Spleen (tissue), 7 donors: ENCODE measurements at regions not wholly inside any gene's neighbourhood (a gene's known extent, or its start where the extent isn't known, plus 50 kb on each side); places are given as distances from the start of the nearest gene placed in this dataset.

ENCODE experiments used
- POLR2A ChIP-seq, 3 donors: fragments of 450-650 bp; IDR thresholded peaks; one replicate each; pipeline ENCODE4 v1.5.1; 2017; ENCODE audit warnings: antibody characterized with exemption in 3 of 3, mild to moderate bottlenecking in 1 of 3
- TF ChIP-seq, protein P1 (sequence below), 11 experiments: fragments of 200-600 bp in 7 of 11; fragments of 450-650 bp in 4 of 11; sonication (generic) in 4 of 11; IDR thresholded peaks in 8 of 11; conservative IDR thresholded peaks in 3 of 11; 1 replicate in 7 of 11; 2 replicates in 4 of 11; pipeline versions ENCODE4 v1.4.0 to v1.8.0; 2016 to 2021; ENCODE audit warnings: antibody characterized with exemption in 11 of 11, inconsistent platforms in 4 of 11, mild to moderate bottlenecking in 1 of 11
- donor health status: DM: no; HTN: no; CAD: no; lungs with moderate emphysema.
- donor health status: DM: no; HTN: no; CAD: no.
- donor health status: DM: no; HTN: no; CAD: no.

DNA sequence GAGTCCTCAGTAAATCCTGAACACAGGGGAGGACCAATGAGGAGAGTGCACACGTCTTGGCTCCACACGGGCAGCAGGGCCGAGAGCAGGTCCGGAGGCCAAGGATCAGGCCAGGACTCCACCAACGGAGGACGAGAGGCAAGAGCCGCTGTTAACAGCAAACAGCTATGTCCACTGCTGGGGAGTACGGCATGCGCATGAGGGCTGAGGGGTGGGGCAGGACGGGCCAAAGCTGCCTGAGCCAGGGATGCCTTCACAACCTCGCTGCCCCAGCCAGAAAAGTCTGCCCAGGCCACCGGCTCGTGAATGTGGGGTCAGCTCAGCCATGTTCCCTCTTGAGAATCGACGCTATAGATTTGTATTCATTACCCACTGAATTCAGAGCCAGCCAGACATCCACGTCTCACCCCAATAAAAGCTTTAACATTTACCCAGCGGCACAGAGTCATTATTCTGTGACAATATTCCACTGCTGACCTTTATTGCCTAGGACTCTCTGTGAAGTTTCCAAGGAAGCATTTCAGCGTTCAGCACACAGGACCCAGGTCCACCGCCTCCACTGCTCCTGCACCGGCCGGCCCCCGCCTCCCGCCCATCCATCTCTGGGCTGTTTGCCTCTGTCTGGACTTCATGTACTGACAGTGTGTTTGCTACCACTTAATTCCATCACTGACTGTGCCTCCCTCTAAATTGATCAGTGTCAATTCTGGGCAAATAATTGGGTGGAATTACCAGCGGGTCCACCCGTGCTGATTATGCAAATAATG lies 384.9 kb downstream of the SHANK2 start:
- no peak for TF ChIP-seq POLR2A (IDR thresholded peaks at IDR 0.05)
- TF ChIP-seq, protein P1, sequence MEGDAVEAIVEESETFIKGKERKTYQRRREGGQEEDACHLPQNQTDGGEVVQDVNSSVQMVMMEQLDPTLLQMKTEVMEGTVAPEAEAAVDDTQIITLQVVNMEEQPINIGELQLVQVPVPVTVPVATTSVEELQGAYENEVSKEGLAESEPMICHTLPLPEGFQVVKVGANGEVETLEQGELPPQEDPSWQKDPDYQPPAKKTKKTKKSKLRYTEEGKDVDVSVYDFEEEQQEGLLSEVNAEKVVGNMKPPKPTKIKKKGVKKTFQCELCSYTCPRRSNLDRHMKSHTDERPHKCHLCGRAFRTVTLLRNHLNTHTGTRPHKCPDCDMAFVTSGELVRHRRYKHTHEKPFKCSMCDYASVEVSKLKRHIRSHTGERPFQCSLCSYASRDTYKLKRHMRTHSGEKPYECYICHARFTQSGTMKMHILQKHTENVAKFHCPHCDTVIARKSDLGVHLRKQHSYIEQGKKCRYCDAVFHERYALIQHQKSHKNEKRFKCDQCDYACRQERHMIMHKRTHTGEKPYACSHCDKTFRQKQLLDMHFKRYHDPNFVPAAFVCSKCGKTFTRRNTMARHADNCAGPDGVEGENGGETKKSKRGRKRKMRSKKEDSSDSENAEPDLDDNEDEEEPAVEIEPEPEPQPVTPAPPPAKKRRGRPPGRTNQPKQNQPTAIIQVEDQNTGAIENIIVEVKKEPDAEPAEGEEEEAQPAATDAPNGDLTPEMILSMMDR (IDR thresholded peaks at IDR 0.05 in 8 of 11, conservative IDR thresholded peaks at IDR 0.05 in 3 of 11) = no peak
